ENCODE measurements at regions not wholly inside any gene's neighbourhood (a gene's known extent, or its start where the extent isn't known, plus 50 kb on each side); places are given as distances from the start of the nearest gene placed in this dataset.

- no peak for ATAC-seq
- TF ChIP-seq CTCF (IDR thresholded peaks at IDR 0.05) = no peak
- Histone ChIP-seq H3K27me3 (ENCODE audit: insufficient read depth in 3 of 3, low read length in 2 of 3) (no peaks in the 10 kb centered on the region), H3K4me3 (no peak overlapping the region), H3K36me3 (ENCODE audit: insufficient read depth in 1 of 2, low read depth in 1 of 2) (no peaks in the 10 kb centered on the region), H3K27ac (no peak overlapping the region), H3K9me3 (no peaks in the 10 kb centered on the region), H3K4me1 (no peaks in the 10 kb centered on the region)
- intact Hi-C loops (cut with DNase I) = no loop called here
- WGBS, 3 donors = 38 to 40% (median 38%) methylated on average over 1 of the region's 1 CpG
- DNase-seq = no peak
Observed at GRCh38 chr4:43776371-43776770, 672.2 kb downstream of the KCTD8 start.

- Histone ChIP-seq H3K4me1 (no peaks in the 10 kb centered on the region), H3K9me3 (no peaks in the 10 kb centered on the region), H3K4me3 (no peak overlapping the region), H3K36me3 (ENCODE audit: insufficient read depth in 1 of 2, low read depth in 1 of 2) (no peaks in the 10 kb centered on the region), H3K27me3 (ENCODE audit: insufficient read depth in 3 of 3, low read length in 2 of 3) (no peaks in the 10 kb centered on the region), H3K27ac (no peak overlapping the region)
- DNase-seq (no peak), ATAC-seq (no peak)
- WGBS, 3 donors = 66 to 72% (median 68%) methylated on average over 3 of the region's 3 CpGs
- intact Hi-C loops (cut with DNase I) = no loop called here
- no peak for TF ChIP-seq CTCF (IDR thresholded peaks at IDR 0.05)
Observed at GRCh38 chr4:43778187-43778915, 670.3 kb downstream of the KCTD8 start.

- H3K36me3 ChIP-seq (ENCODE audit: insufficient read depth in 1 of 2, low read depth in 1 of 2) = no peaks in the 10 kb centered on the region
- no peak for ATAC-seq
- no peaks in the 10 kb centered on the region for H3K4me1 ChIP-seq
- TF ChIP-seq CTCF (IDR thresholded peaks at IDR 0.05) = no peak
- no peaks in the 10 kb centered on the region for H3K27me3 ChIP-seq (ENCODE audit: insufficient read depth in 3 of 3, low read length in 2 of 3)
- H3K27ac ChIP-seq = no peak overlapping the region
- no peak for DNase-seq
- no peaks in the 10 kb centered on the region for H3K9me3 ChIP-seq
- H3K4me3 ChIP-seq = no peak overlapping the region
- intact Hi-C loops (cut with DNase I) = loop anchor here in 1 of 2 donors (5.0 kb wide), 1 partner anchor 1224 kb away; no protein-coding TSS in a partner anchor
Observed at GRCh38 chr4:43781125-43781524, 667.5 kb downstream of the KCTD8 start.

GRCh38 chr4:43782391-43782790 is 666.2 kb downstream of the KCTD8 start:
- TF ChIP-seq CTCF (IDR thresholded peaks at IDR 0.05) = no peak
- intact Hi-C loops (cut with DNase I) = loop anchor here in 1 of 2 donors (5.0 kb wide), 1 partner anchor 1225 kb away; no protein-coding TSS in a partner anchor
- no peaks in the 10 kb centered on the region for H3K36me3 ChIP-seq (ENCODE audit: insufficient read depth in 1 of 2, low read depth in 1 of 2)

GRCh38 chr4:43816116-43816515 is 632.5 kb downstream of the KCTD8 start:
- H3K9me3 ChIP-seq = no peaks in the 10 kb centered on the region
- intact Hi-C loops (cut with DNase I) = no loop called here

More at GRCh38 chr4:43782391-43782790, 666.2 kb downstream of the KCTD8 start:
- Histone ChIP-seq H3K4me3 (no peak overlapping the region), H3K4me1 (no peaks in the 10 kb centered on the region), H3K9me3 (no peaks in the 10 kb centered on the region), H3K27ac (no peak overlapping the region), H3K27me3 (ENCODE audit: insufficient read depth in 3 of 3, low read length in 2 of 3) (no peaks in the 10 kb centered on the region)
- DNase-seq (no peak), ATAC-seq (no peak)
- 82 to 84% (median 83%) methylated on average over 3 of the region's 3 CpGs for WGBS, 3 donors

More at GRCh38 chr4:43816116-43816515, 632.5 kb downstream of the KCTD8 start:
- DNase-seq (no peak), ATAC-seq (no peak)
- no peak for TF ChIP-seq CTCF (IDR thresholded peaks at IDR 0.05)
- H3K4me1 ChIP-seq = no peaks in the 10 kb centered on the region
- H3K27ac ChIP-seq = no peak overlapping the region
- no peaks in the 10 kb centered on the region for H3K27me3 ChIP-seq (ENCODE audit: insufficient read depth in 3 of 3, low read length in 2 of 3)
- H3K36me3 ChIP-seq (ENCODE audit: insufficient read depth in 1 of 2, low read depth in 1 of 2) = no peaks in the 10 kb centered on the region
- H3K4me3 ChIP-seq = no peak overlapping the region
- WGBS, 3 donors = 0 to 6% (median 0%) methylated on average over 1 of the region's 1 CpG
